ENCODE measurements at regions not wholly inside any gene's neighbourhood (a gene's known extent, or its start where the extent isn't known, plus 50 kb on each side); places are given as distances from the start of the nearest gene placed in this dataset.

GRCh38 chr10:29009464-29009863, 279.4 kb upstream of the LYZL1 start (continued):
- TF ChIP-seq SIN3B (IDR thresholded peaks at IDR 0.05; ENCODE audit: low read depth) (no peak), CBX5 (IDR thresholded peaks at IDR 0.05; ENCODE audit: borderline replicate concordance, low read depth) (no peak), HDAC6 (IDR thresholded peaks at IDR 0.05; ENCODE audit: low read depth, low read length) (no peak), HDAC2 (IDR thresholded peaks at IDR 0.05) (peak; percentile 96), SOX6 (IDR thresholded peaks at IDR 0.05) (peak; percentile 98), SNAPC5 (CRISPR knock-in tag; IDR thresholded peaks at IDR 0.05) (no peak), GTF2B (IDR thresholded peaks at IDR 0.05; ENCODE audit: extremely low read depth, insufficient read length) (no peak), TEAD1 (CRISPR knock-in tag; IDR thresholded peaks at IDR 0.05) (peak; percentile 94 to 95), GATAD2A (IDR thresholded peaks at IDR 0.05) (peak; percentile 45; the same call in 1 of the 2 replicates), SMARCC2 (IDR thresholded peaks at IDR 0.05; ENCODE audit: low read depth) (peak; percentile 98), PRMT5 (CRISPR knock-in tag; IDR thresholded peaks at IDR 0.05) (no peak), PRDM10 (IDR thresholded peaks at IDR 0.05; ENCODE audit: partially characterized antibody) (no peak), HMG20A (CRISPR knock-in tag; conservative IDR thresholded peaks at IDR 0.05) (no peak), MEF2A (IDR thresholded peaks at IDR 0.05; ENCODE audit: control insufficient read depth, low read depth, low read length) (no peak), NCOA2 (IDR thresholded peaks at IDR 0.05; ENCODE audit: partially characterized antibody in 2 of 2) (peak; percentile 76 to 81), U2AF2 (optimal IDR thresholded peaks at IDR 0.05; ENCODE audit: low read depth, low read length) (no peak), CHD4 (IDR thresholded peaks at IDR 0.05; ENCODE audit: insufficient read depth, insufficient replicate concordance, low read depth, low read length, poor library complexity, severe bottlenecking) (no peak), ZKSCAN3 (CRISPR knock-in tag; IDR thresholded peaks at IDR 0.05) (no peak), CTCF (IDR thresholded peaks at IDR 0.05 in 2 of 3, conservative IDR thresholded peaks at IDR 0.05 in 1 of 3; ENCODE audit: insufficient read depth in 2 of 3, low read depth in 1 of 3, low read length in 3 of 3) (no peak), NR4A1 (CRISPR knock-in tag; IDR thresholded peaks at IDR 0.05) (no peak), NR4A1 (tag; IDR thresholded peaks at IDR 0.05) (peak; percentile 93), PHB2 (IDR thresholded peaks at IDR 0.05; ENCODE audit: low read depth) (peak; percentile 99), EGR1 (conservative IDR thresholded peaks at IDR 0.05) (peak; percentile 10; the same call in 1 of the 2 replicates), GTF2E2 (tag; IDR thresholded peaks at IDR 0.05) (no peak), MECOM (CRISPR knock-in tag; IDR thresholded peaks at IDR 0.05) (peak; percentile 87), SPI1 (IDR thresholded peaks at IDR 0.05; ENCODE audit: borderline replicate concordance, low read depth, low read length) (no peak)
